Bronchial epithelial cell (primary cell): ENCODE measurements at regions not wholly inside any gene's neighbourhood (a gene's known extent, or its start where the extent isn't known, plus 50 kb on each side); places are given as distances from the start of the nearest gene placed in this dataset.

Experiments used
- DNase-seq: peaks from one replicate; pipeline ENCODE4 v3.0.0-alpha.2; 2010; ENCODE audit warnings: low read depth
- FAIRE-seq: peaks from 2 replicates; lab custom pipeline; 2011; peaks lifted over from hg19 to GRCh38; lab: Jason Lieb, UNC
- H3K27me3 ChIP-seq: 2 replicates; pipeline ENCODE4 v1.5.1; 2011; ENCODE audit warnings: low read length; ENCODE audit not compliant: control insufficient read depth, insufficient read depth
- H3K36me3 ChIP-seq: 2 replicates; pipeline ENCODE4 v1.5.1; 2011; ENCODE audit warnings: low read length; ENCODE audit not compliant: control insufficient read depth, insufficient read depth
- H3K4me3 ChIP-seq: 2 replicates; pipeline ENCODE4 v1.5.1; 2011; ENCODE audit warnings: mild to moderate bottlenecking, low read depth, low read length, control low read depth
- TF ChIP-seq, protein P1 (sequence below): IDR thresholded peaks from 2 replicates; pipeline ENCODE4 v1.5.1; 2011; ENCODE audit warnings: mild to moderate bottlenecking, moderate library complexity, low read length, control low read depth, inconsistent platforms; ENCODE audit not compliant: insufficient read depth, severe bottlenecking

DNA sequence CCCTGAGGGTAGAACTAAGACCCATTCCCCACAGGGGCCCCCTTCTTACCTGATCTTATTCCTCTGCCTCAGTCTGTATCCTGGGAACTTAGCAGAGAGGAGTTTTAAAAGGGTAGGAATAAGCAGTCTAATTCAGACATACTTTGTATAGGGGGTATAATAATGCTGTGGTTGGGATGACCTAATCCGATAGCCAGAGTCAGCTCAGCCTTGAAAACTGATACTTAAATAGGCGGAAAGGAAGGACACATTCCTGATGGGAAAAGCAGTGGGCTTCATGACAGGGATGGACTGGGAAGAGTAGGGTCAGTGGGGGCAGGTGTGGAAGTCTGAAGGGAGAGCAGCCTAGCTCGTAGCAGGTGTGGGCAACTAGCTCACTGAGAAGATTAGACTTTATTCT lies 52.2 kb upstream of the TESK1 start:
- Histone ChIP-seq H3K4me3 (no peak overlapping the region), H3K36me3 (peaks cover 18% of the 10 kb centered on the region), H3K27me3 (no peaks in the 10 kb centered on the region)
- DNase-seq (no peak), FAIRE-seq (no peak)
- TF ChIP-seq, protein P1, sequence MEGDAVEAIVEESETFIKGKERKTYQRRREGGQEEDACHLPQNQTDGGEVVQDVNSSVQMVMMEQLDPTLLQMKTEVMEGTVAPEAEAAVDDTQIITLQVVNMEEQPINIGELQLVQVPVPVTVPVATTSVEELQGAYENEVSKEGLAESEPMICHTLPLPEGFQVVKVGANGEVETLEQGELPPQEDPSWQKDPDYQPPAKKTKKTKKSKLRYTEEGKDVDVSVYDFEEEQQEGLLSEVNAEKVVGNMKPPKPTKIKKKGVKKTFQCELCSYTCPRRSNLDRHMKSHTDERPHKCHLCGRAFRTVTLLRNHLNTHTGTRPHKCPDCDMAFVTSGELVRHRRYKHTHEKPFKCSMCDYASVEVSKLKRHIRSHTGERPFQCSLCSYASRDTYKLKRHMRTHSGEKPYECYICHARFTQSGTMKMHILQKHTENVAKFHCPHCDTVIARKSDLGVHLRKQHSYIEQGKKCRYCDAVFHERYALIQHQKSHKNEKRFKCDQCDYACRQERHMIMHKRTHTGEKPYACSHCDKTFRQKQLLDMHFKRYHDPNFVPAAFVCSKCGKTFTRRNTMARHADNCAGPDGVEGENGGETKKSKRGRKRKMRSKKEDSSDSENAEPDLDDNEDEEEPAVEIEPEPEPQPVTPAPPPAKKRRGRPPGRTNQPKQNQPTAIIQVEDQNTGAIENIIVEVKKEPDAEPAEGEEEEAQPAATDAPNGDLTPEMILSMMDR, result no peak

DNA sequence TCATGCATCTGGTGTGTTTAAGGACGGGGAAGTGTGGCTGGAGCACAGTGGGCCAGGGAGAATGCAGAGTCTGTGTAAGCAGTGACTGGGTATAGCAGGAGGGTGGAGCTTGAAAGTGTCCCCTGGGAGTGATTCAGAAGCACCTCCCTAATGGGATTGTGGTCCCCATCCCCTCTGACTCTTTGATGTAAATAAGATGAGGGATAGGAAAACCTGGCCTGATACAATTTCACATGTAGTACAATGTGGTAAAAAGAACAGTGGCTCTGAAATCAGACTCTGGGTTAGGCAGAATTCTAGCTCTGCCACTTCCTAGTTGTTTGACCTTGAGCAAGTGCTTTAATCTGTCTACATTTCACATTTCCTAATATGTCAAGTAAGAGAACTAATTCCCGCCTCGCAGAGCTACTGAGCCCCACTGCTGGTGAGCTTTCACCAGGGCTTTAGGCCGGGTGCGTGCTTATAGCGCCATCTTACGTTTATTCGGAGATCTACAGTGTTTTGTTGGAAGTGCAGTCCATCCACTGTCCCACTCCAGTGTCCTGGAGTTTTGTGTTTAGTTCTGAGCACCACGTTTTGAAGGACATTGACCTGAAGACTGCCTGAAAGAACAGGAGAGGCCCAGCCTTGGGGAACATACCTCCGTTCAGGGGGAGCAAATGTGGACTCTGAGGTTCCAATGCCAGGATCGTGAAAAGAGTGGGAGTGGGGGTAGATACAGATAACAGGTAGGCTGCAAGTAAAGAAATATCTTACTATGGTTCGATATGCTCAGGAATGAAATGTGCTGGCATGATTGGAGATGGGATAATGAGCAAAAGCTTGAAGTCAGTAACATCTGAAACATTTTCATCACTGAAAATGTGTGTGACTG lies 51.2 kb upstream of the TESK1 start:
- TF ChIP-seq, protein P1, result peak; percentile 86
- Histone ChIP-seq H3K27me3 (no peaks in the 10 kb centered on the region), H3K4me3 (no peak overlapping the region), H3K36me3 (peaks cover 20% of the 10 kb centered on the region)
- FAIRE-seq, result peak; percentile 93
- DNase-seq, result peak; percentile 62

DNA sequence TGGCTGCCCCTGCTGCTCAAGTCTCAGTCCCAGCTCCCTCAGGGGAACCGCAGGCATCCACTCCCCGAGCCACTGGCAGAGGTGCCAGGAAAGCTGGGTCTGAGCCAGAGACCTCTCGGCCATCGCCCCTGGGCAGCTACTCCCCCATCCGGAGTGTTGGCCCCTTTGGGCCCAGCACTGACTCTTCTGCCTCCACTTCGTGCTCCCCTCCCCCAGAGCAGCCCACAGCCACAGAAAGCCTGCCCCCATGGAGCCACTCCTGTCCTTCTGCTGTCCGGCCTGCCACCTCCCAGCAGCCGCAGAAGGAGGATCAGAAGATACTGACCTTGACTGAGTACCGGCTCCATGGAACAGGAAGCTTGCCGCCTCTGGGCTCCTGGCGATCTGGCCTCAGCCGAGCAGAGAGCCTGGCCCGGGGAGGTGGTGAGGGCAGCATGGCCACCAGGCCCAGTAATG lies 49.8 kb upstream of the TESK1 start:
- Histone ChIP-seq H3K36me3 (peaks cover 20% of the 10 kb centered on the region), H3K27me3 (no peaks in the 10 kb centered on the region), H3K4me3 (no peak overlapping the region)
- FAIRE-seq (no peak), DNase-seq (no peak)
- TF ChIP-seq, protein P1, result no peak
